Calu3 (cell line): ENCODE measurements at regions not wholly inside any gene's neighbourhood (a gene's known extent, or its start where the extent isn't known, plus 50 kb on each side); places are given as distances from the start of the nearest gene placed in this dataset.

Experiments used
- BruUV-seq: library from RNA; stranded (reverse); fragments of 400-500 nt; replicated peaks from 2 replicates; lab custom pipeline; 2021; lab: Mats Ljungman, UMichigan
- CTCF ChIA-PET: fragments of 300-600 bp; sonication (Branson Sonifier 250); formaldehyde crosslinking; loops from one replicate; lab custom pipeline; 2022; ENCODE audit warnings: antibody characterized with exemption; lab: Charles Lee
- DNase-seq: peaks from one replicate; pipeline ENCODE4 v3.0.0; 2022
- H3K27ac Mint-ChIP-seq: one replicate; pipeline ENCODE4 v1.8.0; 2022; ENCODE audit warnings: mixed read lengths; ENCODE audit not compliant: unreplicated experiment
- H3K27me3 Mint-ChIP-seq: one replicate; pipeline ENCODE4 v1.8.0; 2022; ENCODE audit warnings: mixed read lengths; ENCODE audit not compliant: unreplicated experiment
- H3K36me3 Mint-ChIP-seq: one replicate; pipeline ENCODE4 v1.8.0; 2022; ENCODE audit warnings: mild to moderate bottlenecking, moderate library complexity, mixed read lengths; ENCODE audit not compliant: insufficient read depth, unreplicated experiment
- H3K4me1 Mint-ChIP-seq: one replicate; pipeline ENCODE4 v1.8.0; 2022; ENCODE audit warnings: mild to moderate bottlenecking, low read depth, mixed read lengths; ENCODE audit not compliant: unreplicated experiment
- H3K4me3 Mint-ChIP-seq: one replicate; pipeline ENCODE4 v1.8.0; 2022; ENCODE audit warnings: mild to moderate bottlenecking, low read depth, moderate library complexity, mixed read lengths; ENCODE audit not compliant: unreplicated experiment
- H3K9me3 Mint-ChIP-seq: one replicate; pipeline ENCODE4 v1.8.0; 2022; ENCODE audit warnings: low read depth, mixed read lengths; ENCODE audit not compliant: unreplicated experiment
- CTCF ChIP-seq: fragments of 200-600 bp; IDR thresholded peaks from one replicate; pipeline ENCODE4 v1.8.0; 2022; ENCODE audit warnings: antibody characterized with exemption; ENCODE audit not compliant: unreplicated experiment
- intact Hi-C: fragments of 100-400 bp; cut with micrococcal nuclease; formaldehyde crosslinking; loops from one replicate; pipeline ENCODE4 v1.10.0; 2022; ENCODE audit not compliant: unreplicated experiment

GRCh38 chr9:28413471-28413870 lies 840.2 kb upstream of the C9orf72 start:
- H3K27me3 Mint-ChIP-seq: no peaks in the 10 kb centered on the region
- no peak for DNase-seq
- H3K36me3 Mint-ChIP-seq: no peaks in the 10 kb centered on the region
- no TSS peak for BruUV-seq
- intact Hi-C loops: no loop called here
- H3K4me1 Mint-ChIP-seq: no peaks in the 10 kb centered on the region
- TF ChIP-seq CTCF: no peak
- no peak overlapping the region for H3K4me3 Mint-ChIP-seq
- H3K27ac Mint-ChIP-seq: no peak overlapping the region
- CTCF ChIA-PET: no interaction called here
- no peaks in the 10 kb centered on the region for H3K9me3 Mint-ChIP-seq

- no peak overlapping the region for H3K27ac Mint-ChIP-seq
- intact Hi-C loops: no loop called here
- no peaks in the 10 kb centered on the region for H3K9me3 Mint-ChIP-seq
- no TSS peak for BruUV-seq
- no peaks in the 10 kb centered on the region for H3K27me3 Mint-ChIP-seq
- H3K36me3 Mint-ChIP-seq: no peaks in the 10 kb centered on the region
- CTCF ChIA-PET: interaction anchor here (0.5 kb wide), 1 partner anchor 328 kb away, joined by 4 read pairs; no protein-coding TSS in a partner anchor
- H3K4me3 Mint-ChIP-seq: no peak overlapping the region
- no peaks in the 10 kb centered on the region for H3K4me1 Mint-ChIP-seq
- no peak for TF ChIP-seq CTCF
- no peak for DNase-seq
Measured at GRCh38 chr9:28423255-28423654, 850.0 kb upstream of the C9orf72 start.

- DNase-seq: no peak
- no TSS peak for BruUV-seq
- no peak for TF ChIP-seq CTCF
- H3K36me3 Mint-ChIP-seq: no peaks in the 10 kb centered on the region
- no peaks in the 10 kb centered on the region for H3K4me1 Mint-ChIP-seq
- H3K27ac Mint-ChIP-seq: no peak overlapping the region
- no peaks in the 10 kb centered on the region for H3K27me3 Mint-ChIP-seq
- intact Hi-C loops: no loop called here
- no peaks in the 10 kb centered on the region for H3K9me3 Mint-ChIP-seq
- H3K4me3 Mint-ChIP-seq: no peak overlapping the region
- CTCF ChIA-PET: no interaction called here
Measured at GRCh38 chr9:28435456-28435855, 862.2 kb upstream of the C9orf72 start.

GRCh38 chr9:28439688-28440087 lies 866.4 kb upstream of the C9orf72 start:
- intact Hi-C loops: no loop called here
- no peaks in the 10 kb centered on the region for H3K36me3 Mint-ChIP-seq
- no peaks in the 10 kb centered on the region for H3K9me3 Mint-ChIP-seq
- H3K27ac Mint-ChIP-seq: no peak overlapping the region
- BruUV-seq: no TSS peak
- no peak overlapping the region for H3K4me3 Mint-ChIP-seq
- no peaks in the 10 kb centered on the region for H3K4me1 Mint-ChIP-seq
- no peak for DNase-seq
- CTCF ChIA-PET: no interaction called here
- H3K27me3 Mint-ChIP-seq: no peaks in the 10 kb centered on the region
- no peak for TF ChIP-seq CTCF
